AG10803 (cell line): ENCODE measurements at regions not wholly inside any gene's neighbourhood (a gene's known extent, or its start where the extent isn't known, plus 50 kb on each side); places are given as distances from the start of the nearest gene placed in this dataset.

ENCODE experiments used
- DNase-seq: peaks from one replicate; pipeline ENCODE4 v3.0.0; 2010; ENCODE audit warnings: low read depth
- H3K4me3 ChIP-seq: 2 replicates; pipeline ENCODE4 v1.5.1; 2011; ENCODE audit warnings: mild to moderate bottlenecking, low read length, control low read depth
- CTCF ChIP-seq: conservative IDR thresholded peaks from 2 replicates; pipeline ENCODE4 v1.5.1; 2011; ENCODE audit warnings: mild to moderate bottlenecking, low read length, control low read depth, inconsistent platforms

DNA sequence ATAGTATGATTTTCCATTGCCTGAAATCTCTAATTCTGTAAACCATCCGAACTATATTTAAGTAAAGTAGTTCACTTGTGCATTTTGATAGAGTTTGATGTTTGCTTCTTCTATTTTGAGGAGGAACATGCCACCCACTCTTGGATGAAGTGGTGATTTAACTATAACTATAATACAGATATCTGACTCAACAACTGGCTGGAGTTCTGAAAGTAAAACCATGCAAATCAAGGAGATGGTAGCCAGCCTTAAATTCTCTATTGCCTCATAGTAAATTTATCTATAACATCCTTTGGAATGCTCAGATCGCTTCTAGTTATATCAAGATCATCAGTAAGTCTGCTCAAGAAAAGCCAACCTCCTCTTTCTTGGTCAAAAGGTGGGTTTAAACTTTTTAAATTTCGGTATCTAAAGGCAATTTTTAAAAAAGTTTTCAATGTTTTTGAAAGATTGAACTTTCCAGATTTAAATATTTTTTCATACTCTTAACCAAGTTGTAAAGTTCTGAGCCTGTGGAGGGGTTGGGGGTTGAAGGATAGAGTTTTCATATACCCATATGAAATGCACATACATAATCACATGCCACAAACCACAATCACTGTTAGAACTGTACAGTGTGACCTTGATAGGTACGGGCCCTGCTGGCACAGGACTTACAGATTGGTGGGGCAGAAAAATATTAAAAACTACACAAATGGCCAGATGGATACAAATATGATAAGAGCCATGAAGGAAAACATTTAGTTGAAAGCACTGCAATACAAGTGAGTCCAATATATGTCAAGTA is 90.5 kb upstream of the RFC3 start:
- no peak for TF ChIP-seq CTCF
- DNase-seq: no peak
- no peak overlapping the region for H3K4me3 ChIP-seq

GRCh38 chr13:33728271-33729037 is 89.5 kb upstream of the RFC3 start:
- peak; percentile 8 for DNase-seq
- H3K4me3 ChIP-seq: no peak overlapping the region
- TF ChIP-seq CTCF: no peak

- TF ChIP-seq CTCF: no peak
- no peak for DNase-seq
- no peak overlapping the region for H3K4me3 ChIP-seq
Measured at GRCh38 chr13:33730147-33730546, 87.8 kb upstream of the RFC3 start.

- TF ChIP-seq CTCF: no peak
- H3K4me3 ChIP-seq: no peak overlapping the region
- DNase-seq: no peak
Measured at GRCh38 chr13:33730619-33731018, 87.3 kb upstream of the RFC3 start.

DNA sequence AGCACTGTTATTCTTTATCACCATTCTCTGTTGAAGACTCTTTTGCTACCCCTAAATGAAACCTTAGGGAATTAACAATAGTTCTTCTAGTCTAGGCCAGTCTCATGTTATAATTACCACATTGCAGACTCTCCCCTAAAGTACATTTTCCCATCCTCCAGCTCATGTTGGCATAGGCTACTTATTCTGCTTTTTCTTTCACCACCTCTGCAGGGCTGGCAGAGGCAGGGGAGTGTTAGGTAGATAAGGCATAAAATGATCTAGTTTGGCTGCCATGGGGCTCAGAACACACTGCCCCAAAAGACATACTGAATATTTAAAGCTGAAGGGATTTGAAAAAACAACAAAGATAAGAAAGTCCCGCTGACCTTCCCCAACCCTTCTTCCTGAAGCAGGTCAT is 82.7 kb upstream of the RFC3 start:
- H3K4me3 ChIP-seq: no peak overlapping the region
- no peak for DNase-seq
- no peak for TF ChIP-seq CTCF

DNA sequence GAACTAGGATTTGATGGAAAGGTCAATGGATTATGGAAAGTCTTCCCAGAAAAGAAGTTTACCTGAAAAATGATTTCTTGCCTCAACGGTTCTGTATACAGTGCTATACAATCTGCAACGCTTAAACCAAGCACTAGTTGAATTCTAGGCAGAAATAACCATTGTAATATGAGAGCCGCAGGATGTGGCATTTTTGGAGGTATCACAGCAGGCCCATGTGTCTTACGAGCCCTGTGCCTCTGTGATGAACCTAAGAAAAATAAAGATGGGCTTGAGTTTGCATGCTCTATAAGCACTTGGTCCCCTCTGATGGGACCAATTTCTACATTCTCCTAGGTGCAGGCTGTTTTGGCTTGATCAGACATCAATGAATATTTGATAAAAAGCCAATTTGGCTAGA is 78.7 kb upstream of the RFC3 start:
- DNase-seq: no peak
- TF ChIP-seq CTCF: no peak
- no peak overlapping the region for H3K4me3 ChIP-seq

DNA sequence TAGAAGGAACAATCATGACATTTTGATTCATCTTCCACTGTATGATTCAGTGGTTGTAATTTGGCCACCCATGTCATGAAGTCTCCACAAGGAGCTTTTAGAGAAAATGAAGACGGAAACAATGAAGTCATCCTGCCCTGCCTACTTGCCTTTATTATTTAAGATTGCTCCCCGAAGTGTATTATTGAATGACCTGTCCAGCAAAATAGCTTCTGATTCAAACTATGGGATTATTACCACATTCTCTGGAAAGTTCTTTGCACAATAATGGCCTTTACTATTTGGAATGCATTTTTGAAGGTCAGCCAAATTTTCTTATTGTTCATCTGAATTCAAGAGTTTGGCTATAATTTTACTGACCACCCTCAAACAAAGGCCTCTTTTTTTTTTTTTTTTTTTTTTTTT is 77.8 kb upstream of the RFC3 start:
- peak; percentile 68 for DNase-seq
- TF ChIP-seq CTCF: no peak
- no peak overlapping the region for H3K4me3 ChIP-seq
